ENCODE measurements at regions not wholly inside any gene's neighbourhood (a gene's known extent, or its start where the extent isn't known, plus 50 kb on each side); places are given as distances from the start of the nearest gene placed in this dataset.

- TF ChIP-seq CSRNP3 (CRISPR knock-in tag; IDR thresholded peaks at IDR 0.05), result no peak
- TF ChIP-seq PATZ1 (CRISPR knock-in tag; IDR thresholded peaks at IDR 0.05; ENCODE audit: borderline replicate concordance), result no peak
- ATAC-seq, result no peak
Observed at GRCh38 chr4:126572264-126572663, 1060.5 kb upstream of the INTU start.

GRCh38 chr4:126582737-126583136, 1050.0 kb upstream of the INTU start:
- peak; percentile 67; the same call in 2 of the 3 replicates for ATAC-seq
- TF ChIP-seq ZNF565 (CRISPR knock-in tag; conservative IDR thresholded peaks at IDR 0.05; ENCODE audit: low read depth) (no peak), RARB (CRISPR knock-in tag; IDR thresholded peaks at IDR 0.05) (no peak), PPARA (CRISPR knock-in tag; IDR thresholded peaks at IDR 0.05; ENCODE audit: borderline replicate concordance) (no peak)

- TF ChIP-seq TOX (CRISPR knock-in tag; IDR thresholded peaks at IDR 0.05; ENCODE audit: borderline replicate concordance) (no peak), RARB (CRISPR knock-in tag; IDR thresholded peaks at IDR 0.05) (no peak), ZFP3 (CRISPR knock-in tag; IDR thresholded peaks at IDR 0.05) (no peak), OSR1 (CRISPR knock-in tag; IDR thresholded peaks at IDR 0.05) (no peak), CSDC2 (CRISPR knock-in tag; IDR thresholded peaks at IDR 0.05) (no peak), ISL1 (CRISPR knock-in tag; IDR thresholded peaks at IDR 0.05) (no peak), ZNF8 (CRISPR knock-in tag; IDR thresholded peaks at IDR 0.05) (no peak), ARNTL (CRISPR knock-in tag; IDR thresholded peaks at IDR 0.05; ENCODE audit: borderline replicate concordance, low read depth) (no peak), SNAI2 (CRISPR knock-in tag; IDR thresholded peaks at IDR 0.05) (no peak), PPARA (CRISPR knock-in tag; IDR thresholded peaks at IDR 0.05; ENCODE audit: borderline replicate concordance) (no peak), GLIS3 (CRISPR knock-in tag; IDR thresholded peaks at IDR 0.05) (no peak), CREB5 (CRISPR knock-in tag; IDR thresholded peaks at IDR 0.05; ENCODE audit: low read depth) (no peak)
- peak; percentile 73 for ATAC-seq
Observed at GRCh38 chr4:126583509-126583908, 1049.2 kb upstream of the INTU start.

GRCh38 chr4:126591583-126591982, 1041.2 kb upstream of the INTU start:
- TF ChIP-seq GLIS3 (CRISPR knock-in tag; IDR thresholded peaks at IDR 0.05) (no peak), ZFP30 (CRISPR knock-in tag; IDR thresholded peaks at IDR 0.05) (no peak), RARB (CRISPR knock-in tag; IDR thresholded peaks at IDR 0.05) (no peak), SNAI2 (CRISPR knock-in tag; IDR thresholded peaks at IDR 0.05) (no peak), CSRNP3 (CRISPR knock-in tag; IDR thresholded peaks at IDR 0.05) (no peak), ISL1 (CRISPR knock-in tag; IDR thresholded peaks at IDR 0.05) (peak; percentile 64)
- peak; percentile 62 for ATAC-seq

- ATAC-seq, result peak; percentile 56
- TF ChIP-seq ARNTL (CRISPR knock-in tag; IDR thresholded peaks at IDR 0.05; ENCODE audit: borderline replicate concordance, low read depth), result no peak
- TF ChIP-seq RARB (CRISPR knock-in tag; IDR thresholded peaks at IDR 0.05), result no peak
- TF ChIP-seq ZC3H10 (CRISPR knock-in tag; IDR thresholded peaks at IDR 0.05), result no peak
- no peak for TF ChIP-seq CSDC2 (CRISPR knock-in tag; IDR thresholded peaks at IDR 0.05)
- no peak for TF ChIP-seq ESRRG (CRISPR knock-in tag; IDR thresholded peaks at IDR 0.05)
- no peak for TF ChIP-seq PPARA (CRISPR knock-in tag; IDR thresholded peaks at IDR 0.05; ENCODE audit: borderline replicate concordance)
- no peak for TF ChIP-seq ZFP3 (CRISPR knock-in tag; IDR thresholded peaks at IDR 0.05)
- no peak for TF ChIP-seq TSHZ2 (CRISPR knock-in tag; IDR thresholded peaks at IDR 0.05)
- TF ChIP-seq CREB5 (CRISPR knock-in tag; IDR thresholded peaks at IDR 0.05; ENCODE audit: low read depth), result no peak
- no peak for TF ChIP-seq ZNF8 (CRISPR knock-in tag; IDR thresholded peaks at IDR 0.05)
- TF ChIP-seq ISL1 (CRISPR knock-in tag; IDR thresholded peaks at IDR 0.05), result no peak
- no peak for TF ChIP-seq ZNF70 (CRISPR knock-in tag; IDR thresholded peaks at IDR 0.05)
- no peak for TF ChIP-seq PATZ1 (CRISPR knock-in tag; IDR thresholded peaks at IDR 0.05; ENCODE audit: borderline replicate concordance)
- TF ChIP-seq TOX (CRISPR knock-in tag; IDR thresholded peaks at IDR 0.05; ENCODE audit: borderline replicate concordance), result no peak
Observed at GRCh38 chr4:126592088-126592487, 1040.7 kb upstream of the INTU start.
